Lower leg skin (tissue), 3 donors: ENCODE measurements at regions not wholly inside any gene's neighbourhood (a gene's known extent, or its start where the extent isn't known, plus 50 kb on each side); places are given as distances from the start of the nearest gene placed in this dataset.

Experiments used
- POLR2A ChIP-seq, 2 donors: fragments of 450-650 bp; IDR thresholded peaks; one replicate each; pipeline ENCODE4 v1.6.1; 2016 to 2017; ENCODE audit warnings: antibody characterized with exemption in 2 of 2, mild to moderate bottlenecking in 1 of 2, moderate library complexity in 1 of 2
- TF ChIP-seq, protein P1 (sequence below), 3 donors: fragments of 450-650 bp; IDR thresholded peaks; one replicate each; pipeline ENCODE4 v1.5.1; 2016; ENCODE audit warnings: antibody characterized with exemption in 3 of 3, mild to moderate bottlenecking in 3 of 3, moderate library complexity in 2 of 3

- TF ChIP-seq, protein P1, sequence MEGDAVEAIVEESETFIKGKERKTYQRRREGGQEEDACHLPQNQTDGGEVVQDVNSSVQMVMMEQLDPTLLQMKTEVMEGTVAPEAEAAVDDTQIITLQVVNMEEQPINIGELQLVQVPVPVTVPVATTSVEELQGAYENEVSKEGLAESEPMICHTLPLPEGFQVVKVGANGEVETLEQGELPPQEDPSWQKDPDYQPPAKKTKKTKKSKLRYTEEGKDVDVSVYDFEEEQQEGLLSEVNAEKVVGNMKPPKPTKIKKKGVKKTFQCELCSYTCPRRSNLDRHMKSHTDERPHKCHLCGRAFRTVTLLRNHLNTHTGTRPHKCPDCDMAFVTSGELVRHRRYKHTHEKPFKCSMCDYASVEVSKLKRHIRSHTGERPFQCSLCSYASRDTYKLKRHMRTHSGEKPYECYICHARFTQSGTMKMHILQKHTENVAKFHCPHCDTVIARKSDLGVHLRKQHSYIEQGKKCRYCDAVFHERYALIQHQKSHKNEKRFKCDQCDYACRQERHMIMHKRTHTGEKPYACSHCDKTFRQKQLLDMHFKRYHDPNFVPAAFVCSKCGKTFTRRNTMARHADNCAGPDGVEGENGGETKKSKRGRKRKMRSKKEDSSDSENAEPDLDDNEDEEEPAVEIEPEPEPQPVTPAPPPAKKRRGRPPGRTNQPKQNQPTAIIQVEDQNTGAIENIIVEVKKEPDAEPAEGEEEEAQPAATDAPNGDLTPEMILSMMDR (IDR thresholded peaks at IDR 0.05), result no peak
- no peak for TF ChIP-seq POLR2A (IDR thresholded peaks at IDR 0.05)
Observed at GRCh38 chr2:81148323-81148722, 843.8 kb upstream of the LRRTM1 start.
